H9 (cell line): ENCODE measurements at regions not wholly inside any gene's neighbourhood (a gene's known extent, or its start where the extent isn't known, plus 50 kb on each side); places are given as distances from the start of the nearest gene placed in this dataset.

ENCODE experiments used
- DNase-seq: peaks from one replicate; pipeline ENCODE4 v3.0.0-alpha.2; 2017
- H2AFZ ChIP-seq: one replicate; pipeline ENCODE4 v1.6.1; 2013; ENCODE audit warnings: mild to moderate bottlenecking, low read length, control low read depth, moderate library complexity
- H2AK5ac ChIP-seq: 2 replicates; pipeline ENCODE4 v1.6.1; 2013; ENCODE audit warnings: low read length, control low read depth, mixed read lengths; ENCODE audit not compliant: insufficient read length
- H2BK120ac ChIP-seq: one replicate; pipeline ENCODE4 v1.6.1; 2013; ENCODE audit warnings: low read depth, mild to moderate bottlenecking, low read length, control low read depth, inconsistent platforms; ENCODE audit not compliant: poor library complexity, severe bottlenecking
- H2BK12ac ChIP-seq: 2 replicates; pipeline ENCODE4 v1.6.1; 2013; ENCODE audit warnings: low read length, control low read depth, mixed read lengths, low read depth; ENCODE audit not compliant: insufficient read length
- H2BK15ac ChIP-seq: 2 replicates; pipeline ENCODE4 v1.6.1; 2013; ENCODE audit warnings: low read depth, low read length, control low read depth
- H2BK20ac ChIP-seq: one replicate; pipeline ENCODE4 v1.6.1; 2013; ENCODE audit warnings: low read depth, mild to moderate bottlenecking, low read length, control low read depth, inconsistent platforms; ENCODE audit not compliant: poor library complexity, severe bottlenecking
- H2BK5ac ChIP-seq: 2 replicates; pipeline ENCODE4 v1.6.1; 2013; ENCODE audit warnings: low read length, control low read depth, mixed read lengths; ENCODE audit not compliant: insufficient read length
- H3K14ac ChIP-seq: 2 replicates; pipeline ENCODE4 v1.6.1; 2013; ENCODE audit warnings: low read length, control low read depth; ENCODE audit not compliant: insufficient read depth
- H3K18ac ChIP-seq: 2 replicates; pipeline ENCODE4 v1.6.1; 2013; ENCODE audit warnings: low read depth, mild to moderate bottlenecking, mixed read lengths, low read length, control low read depth; ENCODE audit not compliant: insufficient read length
- H3K23ac ChIP-seq: 2 replicates; pipeline ENCODE4 v1.6.1; 2013; ENCODE audit warnings: low read length, control low read depth, mixed read lengths, low read depth; ENCODE audit not compliant: insufficient read length
- H3K23me2 ChIP-seq: 2 replicates; pipeline ENCODE4 v1.6.1; 2013; ENCODE audit warnings: low read depth, mild to moderate bottlenecking, mixed read lengths, low read length, control low read depth; ENCODE audit not compliant: insufficient read length, poor library complexity, severe bottlenecking
- H3K27ac ChIP-seq: 2 replicates; pipeline ENCODE4 v1.5.1; 2013; ENCODE audit warnings: low read length, control low read depth, mixed read lengths, low read depth; ENCODE audit not compliant: insufficient read length
- H3K27me3 ChIP-seq: 2 replicates; pipeline ENCODE4 v1.6.1; 2013; ENCODE audit warnings: low read length, control low read depth, inconsistent platforms; ENCODE audit not compliant: insufficient read depth
- H3K4ac ChIP-seq: 2 replicates; pipeline ENCODE4 v1.6.1; 2013; ENCODE audit warnings: low read depth, mild to moderate bottlenecking, control low read depth, inconsistent platforms, low read length, moderate library complexity
- H3K4me1 ChIP-seq: 2 replicates; pipeline ENCODE4 v1.6.1; 2013; ENCODE audit warnings: low read length, control low read depth, inconsistent platforms; ENCODE audit not compliant: insufficient read depth
- H3K4me2 ChIP-seq: 2 replicates; pipeline ENCODE4 v1.6.1; 2013; ENCODE audit warnings: low read length, control low read depth, mixed read lengths; ENCODE audit not compliant: insufficient read length, insufficient read depth
- H3K56ac ChIP-seq: 2 replicates; pipeline ENCODE4 v1.6.1; 2013; ENCODE audit warnings: low read depth, mild to moderate bottlenecking, mixed read lengths, low read length, control low read depth; ENCODE audit not compliant: insufficient read length
- H3K79me1 ChIP-seq: 2 replicates; pipeline ENCODE4 v1.6.1; 2013; ENCODE audit warnings: low read depth, mild to moderate bottlenecking, moderate library complexity, low read length, control low read depth, inconsistent platforms; ENCODE audit not compliant: insufficient read depth, poor library complexity, severe bottlenecking
- H3K79me2 ChIP-seq: 2 replicates; pipeline ENCODE4 v1.6.1; 2013; ENCODE audit warnings: low read length, control low read depth, inconsistent platforms; ENCODE audit not compliant: insufficient read depth
- H3K9ac ChIP-seq: 2 replicates; pipeline ENCODE4 v1.6.1; 2013; ENCODE audit warnings: low read length, control low read depth, mixed read lengths; ENCODE audit not compliant: insufficient read length; ENCODE audit errors: extremely low read depth
- H3K9me3 ChIP-seq: one replicate; pipeline ENCODE4 v1.6.1; 2013; ENCODE audit warnings: low read depth, low read length, inconsistent platforms; ENCODE audit not compliant: control insufficient read depth
- H3T11ph ChIP-seq: one replicate; pipeline ENCODE4 v1.6.1; 2013; ENCODE audit warnings: mild to moderate bottlenecking, low read length, control low read depth, inconsistent platforms
- H4K20me1 ChIP-seq: one replicate; pipeline ENCODE4 v1.6.1; 2013; ENCODE audit not compliant: control insufficient read depth, insufficient read length, insufficient read depth
- H4K5ac ChIP-seq: 2 replicates; pipeline ENCODE4 v1.6.1; 2013; ENCODE audit warnings: low read depth, mild to moderate bottlenecking, mixed read lengths, low read length, control low read depth; ENCODE audit not compliant: insufficient read length
- H4K8ac ChIP-seq: replicated peaks from 2 replicates; pipeline ENCODE4 v1.6.1; 2013; ENCODE audit warnings: low read length, control low read depth, mixed read lengths, low read depth; ENCODE audit not compliant: insufficient read length
- H4K91ac ChIP-seq: 2 replicates; pipeline ENCODE4 v1.6.1; 2013; ENCODE audit warnings: low read depth, mild to moderate bottlenecking, moderate library complexity, mixed read lengths, low read length, control low read depth; ENCODE audit not compliant: insufficient read length
- H3K27ac Mint-ChIP-seq, 3 experiments: 2 replicates in 2 of 3; 3 replicates in 1 of 3; pipeline ENCODE4 v1.8.0; 2020 to 2021; ENCODE audit warnings: mixed read lengths in 3 of 3, mild to moderate bottlenecking in 1 of 3, moderate library complexity in 1 of 3
- H3K27me3 Mint-ChIP-seq: 2 replicates; pipeline ENCODE4 v1.8.0; 2021; ENCODE audit warnings: low read depth, mild to moderate bottlenecking, moderate library complexity, mixed read lengths
- H3K36me3 Mint-ChIP-seq, 3 experiments: 2 replicates in 2 of 3; 3 replicates in 1 of 3; pipeline ENCODE4 v1.8.0; 2020 to 2021; ENCODE audit warnings: low read depth in 3 of 3, mixed read lengths in 3 of 3; ENCODE audit not compliant: insufficient read depth in 1 of 3
- H3K4me1 Mint-ChIP-seq, 2 experiments: 2 replicates each; pipeline ENCODE4 v1.8.0; 2020; ENCODE audit warnings: mixed read lengths in 2 of 2
- H3K4me3 Mint-ChIP-seq, 2 experiments: 2 replicates in 1 of 2; 3 replicates in 1 of 2; pipeline ENCODE4 v1.8.0; 2020 to 2021; ENCODE audit warnings: mild to moderate bottlenecking in 2 of 2, mixed read lengths in 2 of 2, moderate library complexity in 1 of 2
- H3K9me3 Mint-ChIP-seq, 2 experiments: 2 replicates in 1 of 2; 3 replicates in 1 of 2; pipeline ENCODE4 v1.8.0; 2020; ENCODE audit warnings: mild to moderate bottlenecking in 2 of 2, mixed read lengths in 2 of 2, moderate library complexity in 1 of 2
- CTCF ChIP-seq: fragments of 200-600 bp; sonication (generic); conservative IDR thresholded peaks from 3 replicates; pipeline ENCODE4 v1.8.0; 2021; ENCODE audit warnings: antibody characterized with exemption, mild to moderate bottlenecking
- WGBS: extraction: QIAGEN DNeasy Blood & Tissue Kit; methylation state at CpG from one replicate; pipeline ENCODE4 v1.1.7; 2013; ENCODE audit warnings: missing lambda C conversion rate, low lambda C conversion rate, mixed read lengths; ENCODE audit not compliant: insufficient read length; ENCODE audit errors: extremely low coverage; 5-methylcytosine and 5-hydroxymethylcytosine counted together

- Histone ChIP-seq H2BK120ac (no peak overlapping the region), H4K91ac (no peak overlapping the region), H3K9me3 (no peaks in the 10 kb centered on the region), H2AFZ (no peak overlapping the region), H3K79me2 (no peaks in the 10 kb centered on the region), H3K4me1 (no peaks in the 10 kb centered on the region), H4K5ac (no peak overlapping the region), H3K27ac (no peak overlapping the region), H3K79me1 (no peaks in the 10 kb centered on the region), H3K4ac (no peak overlapping the region), H3K23me2 (no peaks in the 10 kb centered on the region), H2BK5ac (no peak overlapping the region), H2BK20ac (no peak overlapping the region), H4K8ac (no peak overlapping the region), H3K4me2 (no peak overlapping the region), H3K14ac (no peak overlapping the region), H2BK15ac (no peak overlapping the region), H4K20me1 (no peaks in the 10 kb centered on the region), H2AK5ac (no peak overlapping the region), H3K27me3 (no peaks in the 10 kb centered on the region), H3K56ac (no peak overlapping the region), H2BK12ac (no peak overlapping the region), H3K9ac (no peak overlapping the region), H3K18ac (no peak overlapping the region), H3T11ph (no peak overlapping the region), H3K23ac (no peak overlapping the region)
- H3K9me3 Mint-ChIP-seq = no peaks in the 10 kb centered on the region
- H3K4me1 Mint-ChIP-seq = peaks cover 6 to 10% of the 10 kb centered on the region in 2 experiments
- no peak overlapping the region for H3K4me3 Mint-ChIP-seq
- DNase-seq = no peak
- TF ChIP-seq CTCF = no peak
- H3K27me3 Mint-ChIP-seq = peaks cover 11% of the 10 kb centered on the region
- no peak overlapping the region for H3K27ac Mint-ChIP-seq
- WGBS = no CpG with 5 or more reads among the region's 2 CpGs
- H3K36me3 Mint-ChIP-seq = no peaks in the 10 kb centered on the region; a peak in 1 of 7 replicates
These were observed 218.2 kb upstream of the PRSS58 start for GRCh38 chr7:142476077-142476476.
